Keratinocyte (primary cell): ENCODE measurements at regions not wholly inside any gene's neighbourhood (a gene's known extent, or its start where the extent isn't known, plus 50 kb on each side); places are given as distances from the start of the nearest gene placed in this dataset.

Source experiments
- EZH2 ChIP-seq: IDR thresholded peaks from one replicate; pipeline ENCODE4 v1.6.1; 2012; ENCODE audit warnings: inconsistent platforms, mild to moderate bottlenecking, low read length, moderate library complexity
- TF ChIP-seq, protein P1 (sequence below), 3 experiments: IDR thresholded peaks in 1 of 3; conservative IDR thresholded peaks in 1 of 3; optimal IDR thresholded peaks in 1 of 3; 2 replicates in 2 of 3; 3 replicates in 1 of 3; pipeline versions ENCODE3 to v1.5.1; 2011; ENCODE audit warnings: low read length in 3 of 3, mild to moderate bottlenecking in 3 of 3, moderate library complexity in 2 of 3, control low read depth in 1 of 3, inconsistent platforms in 1 of 3; ENCODE audit not compliant: insufficient read depth in 2 of 3; ENCODE audit errors: extremely low read depth in 1 of 3

DNA sequence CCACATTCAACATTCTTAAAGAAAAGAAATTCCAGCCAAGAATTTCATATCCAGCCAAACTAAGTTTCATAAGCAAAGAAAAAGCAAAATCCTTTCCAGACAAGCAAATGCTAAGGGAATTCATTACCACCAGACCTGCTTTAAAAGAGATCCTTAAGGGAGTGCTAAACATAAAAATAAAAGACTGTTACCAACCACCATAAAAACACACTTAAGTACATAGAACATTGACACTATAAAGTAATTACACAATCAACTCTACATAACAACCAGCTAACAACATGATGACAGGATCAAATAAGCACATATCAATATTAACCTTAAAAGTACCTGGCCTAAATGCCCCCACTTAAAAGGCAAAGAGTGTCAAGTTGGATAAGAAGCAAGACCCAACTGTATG, 153.5 kb downstream of the FTCDNL1 start:
- TF ChIP-seq, protein P1, sequence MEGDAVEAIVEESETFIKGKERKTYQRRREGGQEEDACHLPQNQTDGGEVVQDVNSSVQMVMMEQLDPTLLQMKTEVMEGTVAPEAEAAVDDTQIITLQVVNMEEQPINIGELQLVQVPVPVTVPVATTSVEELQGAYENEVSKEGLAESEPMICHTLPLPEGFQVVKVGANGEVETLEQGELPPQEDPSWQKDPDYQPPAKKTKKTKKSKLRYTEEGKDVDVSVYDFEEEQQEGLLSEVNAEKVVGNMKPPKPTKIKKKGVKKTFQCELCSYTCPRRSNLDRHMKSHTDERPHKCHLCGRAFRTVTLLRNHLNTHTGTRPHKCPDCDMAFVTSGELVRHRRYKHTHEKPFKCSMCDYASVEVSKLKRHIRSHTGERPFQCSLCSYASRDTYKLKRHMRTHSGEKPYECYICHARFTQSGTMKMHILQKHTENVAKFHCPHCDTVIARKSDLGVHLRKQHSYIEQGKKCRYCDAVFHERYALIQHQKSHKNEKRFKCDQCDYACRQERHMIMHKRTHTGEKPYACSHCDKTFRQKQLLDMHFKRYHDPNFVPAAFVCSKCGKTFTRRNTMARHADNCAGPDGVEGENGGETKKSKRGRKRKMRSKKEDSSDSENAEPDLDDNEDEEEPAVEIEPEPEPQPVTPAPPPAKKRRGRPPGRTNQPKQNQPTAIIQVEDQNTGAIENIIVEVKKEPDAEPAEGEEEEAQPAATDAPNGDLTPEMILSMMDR (optimal IDR thresholded peaks at IDR 0.05 in 1 of 3, IDR thresholded peaks at IDR 0.05 in 1 of 3, conservative IDR thresholded peaks at IDR 0.05 in 1 of 3; ENCODE audit: extremely low read depth in 1 of 3, insufficient read depth in 2 of 3, low read length in 3 of 3), result no peak
- TF ChIP-seq EZH2, result no peak
